HEK293T (cell line): ENCODE measurements at regions not wholly inside any gene's neighbourhood (a gene's known extent, or its start where the extent isn't known, plus 50 kb on each side); places are given as distances from the start of the nearest gene placed in this dataset.

Source experiments
- CTCF ChIA-PET: fragments of 350-600 bp; formaldehyde crosslinking; extraction: SDS; loops from one replicate; lab custom pipeline; 2021; ENCODE audit warnings: antibody characterized with exemption, inconsistent platforms; lab: Yijun Ruan, JAX
- POLR2A ChIA-PET: fragments of 350-600 bp; formaldehyde crosslinking; extraction: SDS; loops from one replicate; lab custom pipeline; 2020; ENCODE audit warnings: antibody characterized with exemption, inconsistent platforms; lab: Yijun Ruan, JAX
- DNase-seq: peaks from one replicate; pipeline ENCODE4 v3.0.0; 2012; ENCODE audit warnings: mixed read lengths; ENCODE audit errors: extremely low spot score
- ARNT ChIP-seq: fragments of 450-650 bp; IDR thresholded peaks from 2 replicates; pipeline ENCODE4 v1.6.1; 2017; ENCODE audit warnings: mild to moderate bottlenecking
- BHLHE40 ChIP-seq: fragments of 450-650 bp; IDR thresholded peaks from 2 replicates; pipeline ENCODE4 v1.6.1; 2016; ENCODE audit warnings: mild to moderate bottlenecking, moderate library complexity, borderline replicate concordance
- CTBP1 ChIP-seq: fragments of 450-650 bp; IDR thresholded peaks from 2 replicates; pipeline ENCODE4 v1.6.1; 2016; ENCODE audit warnings: borderline replicate concordance
- ELF4 ChIP-seq: fragments of 450-650 bp; IDR thresholded peaks from 2 replicates; pipeline ENCODE4 v1.6.1; 2017; ENCODE audit warnings: antibody characterized with exemption
- FOXA1 ChIP-seq: fragments of 450-650 bp; IDR thresholded peaks from 2 replicates; pipeline ENCODE4 v1.6.1; 2016; ENCODE audit warnings: mild to moderate bottlenecking
- FOXK2 ChIP-seq: fragments of 450-650 bp; IDR thresholded peaks from 2 replicates; pipeline ENCODE4 v1.6.1; 2016; ENCODE audit warnings: mild to moderate bottlenecking
- FOXM1 ChIP-seq: fragments of 450-650 bp; IDR thresholded peaks from 2 replicates; pipeline ENCODE4 v1.6.1; 2017; ENCODE audit warnings: mild to moderate bottlenecking, borderline replicate concordance
- HDGF ChIP-seq: fragments of 450-650 bp; IDR thresholded peaks from 2 replicates; pipeline ENCODE4 v1.6.1; 2017; ENCODE audit warnings: antibody characterized with exemption, borderline replicate concordance
- L3MBTL2 ChIP-seq: fragments of 450-650 bp; conservative IDR thresholded peaks from 2 replicates; pipeline ENCODE4 v1.6.1; 2016; ENCODE audit warnings: mild to moderate bottlenecking
- LEF1 ChIP-seq: fragments of 450-650 bp; IDR thresholded peaks from 2 replicates; pipeline ENCODE4 v1.6.1; 2017; ENCODE audit warnings: mild to moderate bottlenecking, borderline replicate concordance
- NFRKB ChIP-seq: fragments of 450-650 bp; IDR thresholded peaks from 2 replicates; pipeline ENCODE4 v1.6.1; 2016; ENCODE audit warnings: mild to moderate bottlenecking, moderate library complexity
- PKNOX1 ChIP-seq: fragments of 450-650 bp; IDR thresholded peaks from 2 replicates; pipeline ENCODE4 v1.6.1; 2016
- SP1 ChIP-seq: fragments of 450-650 bp; IDR thresholded peaks from 2 replicates; pipeline ENCODE4 v1.6.1; 2017
- SUZ12 ChIP-seq: fragments of 450-650 bp; IDR thresholded peaks from 2 replicates; pipeline ENCODE4 v1.6.1; 2016; ENCODE audit warnings: mild to moderate bottlenecking
- TARDBP ChIP-seq: fragments of 450-650 bp; IDR thresholded peaks from 2 replicates; pipeline ENCODE4 v1.6.1; 2016
- ZNF384 ChIP-seq: fragments of 450-650 bp; IDR thresholded peaks from 2 replicates; pipeline ENCODE4 v1.6.1; 2016

GRCh38 chr5:171633776-171634470 lies 151.7 kb upstream of the SMIM23 start:
- TF ChIP-seq CTBP1 (no peak), ELF4 (no peak), ARNT (no peak), TARDBP (no peak), FOXM1 (no peak), FOXK2 (no peak), SUZ12 (no peak), LEF1 (no peak), L3MBTL2 (no peak), SP1 (no peak), HDGF (no peak), ZNF384 (no peak), FOXA1 (no peak)
- DNase-seq, result no peak
- POLR2A ChIA-PET, result no interaction called here
- CTCF ChIA-PET, result no interaction called here

GRCh38 chr5:171634511-171634910 lies 151.1 kb upstream of the SMIM23 start:
- no peak for DNase-seq
- TF ChIP-seq BHLHE40 (no peak), CTBP1 (no peak), HDGF (no peak), PKNOX1 (no peak), L3MBTL2 (no peak), LEF1 (no peak), SP1 (no peak), SUZ12 (no peak), ARNT (no peak), TARDBP (no peak), FOXA1 (no peak), ZNF384 (no peak), NFRKB (no peak)
- ChIA-PET POLR2A (no interaction called here), CTCF (no interaction called here)

- TF ChIP-seq PKNOX1 (no peak), SP1 (no peak), NFRKB (no peak), TARDBP (no peak), FOXK2 (no peak), FOXM1 (no peak), ZNF384 (no peak)
- ChIA-PET POLR2A (no interaction called here), CTCF (no interaction called here)
- DNase-seq, result no peak
Measured at GRCh38 chr5:171635028-171635427, 150.6 kb upstream of the SMIM23 start.

DNA sequence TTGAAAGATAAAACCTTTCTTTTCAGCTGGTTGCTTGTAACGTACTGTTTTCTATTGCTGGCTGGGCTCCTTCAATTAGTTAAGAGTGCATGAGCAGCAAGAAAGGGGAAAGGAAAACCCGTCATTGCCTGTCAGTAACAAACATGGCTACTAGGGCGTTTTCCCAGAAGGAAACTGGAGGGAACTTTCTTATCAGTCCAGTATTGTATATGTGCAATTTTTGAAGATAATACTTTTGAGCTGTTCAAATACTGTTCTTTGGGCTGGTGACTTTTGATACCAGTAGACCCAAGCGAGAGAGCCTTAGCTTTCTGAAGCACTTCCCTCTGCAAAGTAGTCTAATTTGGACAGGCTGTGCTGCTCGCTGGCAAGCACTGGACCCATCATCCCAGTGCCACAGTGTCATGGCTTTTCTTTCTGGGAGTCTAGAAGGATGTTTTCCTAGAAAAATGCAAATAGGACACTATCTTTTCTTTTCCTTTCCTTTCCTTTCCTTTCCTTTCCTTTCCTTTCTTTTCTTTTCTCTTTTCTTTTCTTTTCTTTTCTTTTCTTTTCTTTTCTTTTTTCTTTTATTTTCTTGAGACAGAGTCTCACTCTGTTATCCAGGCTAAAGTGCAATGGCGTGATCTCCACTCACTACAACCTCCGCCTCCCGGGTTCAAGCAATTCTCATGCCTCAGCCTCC lies 149.9 kb upstream of the SMIM23 start:
- TF ChIP-seq LEF1 (no peak), L3MBTL2 (no peak), ZNF384 (no peak), FOXK2 (no peak)
- ChIA-PET POLR2A (no interaction called here), CTCF (no interaction called here)
- DNase-seq, result no peak

DNA sequence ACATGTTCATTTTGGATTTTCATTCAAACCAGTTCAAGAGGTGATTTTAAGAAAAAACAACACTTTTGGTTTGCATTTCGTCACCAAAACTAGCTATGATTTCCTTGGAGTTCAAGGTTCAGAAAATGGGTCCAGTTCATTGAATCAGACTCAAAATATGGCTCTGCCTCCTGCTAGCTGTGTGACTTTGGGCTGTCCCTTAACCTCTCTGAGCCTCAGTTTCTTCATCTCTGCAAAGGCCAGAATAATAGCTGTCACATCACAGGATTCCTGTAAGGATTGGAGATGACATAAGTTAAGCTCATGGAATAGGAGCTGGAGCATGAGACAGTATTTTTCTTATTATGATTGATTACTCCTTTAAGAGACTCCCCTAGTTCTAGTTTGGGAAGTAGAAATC lies 147.8 kb upstream of the SMIM23 start:
- CTCF ChIA-PET, result no interaction called here
- POLR2A ChIA-PET, result no interaction called here

GRCh38 chr5:171639205-171639621 lies 146.4 kb upstream of the SMIM23 start:
- DNase-seq, result no peak
- POLR2A ChIA-PET, result no interaction called here
- CTCF ChIA-PET, result interaction anchor here (1.3 to 1.4 kb wide), 2 partner anchors 9 to 15 kb away, joined by 3 to 4 read pairs; no protein-coding TSS in a partner anchor
- TF ChIP-seq ARNT (no peak), NFRKB (no peak), FOXK2 (no peak), BHLHE40 (no peak), PKNOX1 (no peak), FOXM1 (no peak), ELF4 (no peak), CTBP1 (no peak), SP1 (no peak), ZNF384 (no peak), LEF1 (no peak), TARDBP (no peak)

More for the DNA sequence above, 147.8 kb upstream of the SMIM23 start:
- no peak for DNase-seq
- TF ChIP-seq FOXA1, result no peak

DNA sequence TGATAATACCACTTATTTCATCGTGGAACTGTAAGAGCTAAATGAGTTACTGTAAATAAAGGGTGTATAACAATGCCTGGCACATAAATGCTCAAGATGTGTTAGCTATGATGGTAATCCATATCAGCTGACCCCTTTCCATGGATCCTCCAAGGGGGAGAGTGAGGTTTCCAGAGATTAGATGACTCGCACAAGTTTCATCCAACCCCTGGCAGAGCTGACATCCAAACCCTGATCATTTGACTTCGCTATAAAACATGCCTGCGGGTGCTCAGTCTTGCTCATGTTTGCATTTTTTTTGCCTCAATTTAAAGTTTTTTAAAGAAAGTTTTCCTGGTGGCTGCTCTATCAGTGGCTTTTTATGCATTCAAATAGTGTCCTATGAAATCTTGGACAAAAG lies 145.7 kb upstream of the SMIM23 start:
- POLR2A ChIA-PET, result no interaction called here
- DNase-seq, result no peak

More for the DNA sequence above, 145.7 kb upstream of the SMIM23 start:
- TF ChIP-seq PKNOX1, result no peak
- TF ChIP-seq L3MBTL2, result no peak
- TF ChIP-seq SP1, result no peak
- TF ChIP-seq FOXK2, result no peak
- no peak for TF ChIP-seq NFRKB
- TF ChIP-seq FOXA1, result no peak
- TF ChIP-seq HDGF, result no peak
- CTCF ChIA-PET, result interaction anchor here (1.2 to 1.4 kb wide), 3 partner anchors 9 to 14 kb away, joined by 3 to 4 read pairs (median 3); no protein-coding TSS in a partner anchor
